ENCODE measurements at regions not wholly inside any gene's neighbourhood (a gene's known extent, or its start where the extent isn't known, plus 50 kb on each side); places are given as distances from the start of the nearest gene placed in this dataset.

GRCh38 chr6:113586413-113587077 lies 270.6 kb upstream of the MARCKS start:
- DNase-seq = no peak

DNA sequence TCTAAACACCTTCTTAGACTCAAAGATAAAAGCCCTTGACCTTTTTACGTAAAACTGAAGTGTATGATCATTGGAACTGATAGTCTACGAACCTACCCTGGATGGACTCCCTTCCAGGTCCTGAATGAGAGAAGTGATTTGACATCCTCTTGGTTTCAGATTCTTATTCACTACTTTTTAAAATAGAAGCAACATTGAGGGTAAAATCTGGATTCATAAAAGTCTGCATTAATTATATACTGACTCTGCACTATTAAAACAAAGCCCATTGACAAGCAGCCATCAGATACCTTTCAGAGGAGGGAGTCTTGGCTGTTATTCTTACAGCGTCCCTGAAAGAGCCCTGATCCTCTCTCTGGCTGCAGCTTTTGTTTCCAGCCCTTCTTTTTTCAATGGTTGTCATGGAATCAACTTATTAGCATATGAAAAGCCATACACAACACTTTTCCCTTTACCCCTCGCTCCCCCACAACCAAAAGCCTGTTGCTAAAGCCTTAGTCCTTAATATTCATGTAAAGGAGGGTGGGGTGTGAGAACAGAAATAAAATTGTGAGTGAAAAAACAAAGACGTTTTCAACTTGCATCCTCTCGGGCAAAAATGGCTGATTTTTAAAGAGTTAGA lies 270.0 kb upstream of the MARCKS start:
- peak in 4 of 14 donors; percentile 6 to 19 (median 8) for DNase-seq

DNA sequence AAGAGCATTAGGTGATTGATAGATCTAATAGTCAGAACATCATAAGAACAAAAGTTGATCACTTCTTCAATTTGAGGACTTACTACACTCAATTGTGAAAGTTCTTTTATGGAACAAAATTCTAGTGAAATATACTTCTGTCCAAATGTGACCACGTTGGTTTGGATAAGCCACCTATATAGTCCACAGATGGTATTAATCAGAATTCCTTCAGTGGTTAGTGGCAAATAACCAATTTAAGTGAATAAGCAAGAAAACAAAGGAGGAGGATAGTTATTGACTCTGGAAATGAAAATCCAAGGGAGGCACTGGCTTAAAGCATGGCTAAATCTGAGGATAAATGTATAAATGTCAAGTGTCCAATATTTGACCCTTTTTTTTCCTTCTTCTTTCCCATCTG lies 268.5 kb upstream of the MARCKS start:
- DNase-seq = no peak

- DNase-seq = peak in 1 of 14 donors; percentile 48
These were observed 265.0 kb upstream of the MARCKS start for GRCh38 chr6:113591896-113592827.

DNA sequence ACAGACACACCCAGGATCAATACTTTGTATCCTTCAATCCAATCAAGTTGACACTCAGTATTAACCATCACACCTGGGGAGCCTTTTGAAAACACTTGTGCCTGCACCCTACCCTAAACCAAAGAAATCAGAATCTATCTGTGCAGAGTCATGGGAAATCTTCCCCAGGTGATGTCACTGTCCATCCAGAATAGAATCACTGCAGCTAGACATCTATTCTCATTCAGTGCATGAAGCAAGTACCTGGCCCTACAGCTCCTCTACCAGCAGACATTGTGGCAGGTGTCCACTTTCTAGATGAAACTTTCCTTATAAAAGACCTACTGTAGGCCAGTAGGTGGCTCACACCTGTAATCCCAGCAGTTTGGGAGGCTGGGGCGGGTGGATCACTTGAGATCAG lies 262.4 kb upstream of the MARCKS start:
- DNase-seq = no peak

DNA sequence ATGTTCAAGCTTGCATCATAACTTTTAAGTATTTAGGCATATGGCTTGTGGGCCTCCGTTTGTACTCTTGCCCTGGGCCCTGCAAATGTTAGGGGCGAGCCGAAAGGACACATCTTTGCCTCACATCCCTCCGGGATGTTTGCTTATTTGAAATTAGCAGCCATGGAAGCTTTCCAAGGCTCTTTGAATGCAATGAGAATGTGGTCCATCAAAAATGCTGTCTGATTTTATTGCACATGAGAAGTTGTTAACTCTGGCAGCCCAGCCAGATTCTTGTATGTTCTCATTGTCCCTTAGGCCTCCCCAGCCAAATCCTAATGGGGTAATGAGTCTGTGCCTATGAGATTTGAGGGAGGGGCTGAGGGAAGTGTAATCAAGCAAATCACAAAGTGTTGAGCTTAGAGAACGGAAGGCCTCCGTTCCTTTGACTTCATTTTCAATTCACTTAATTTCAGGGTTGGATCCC lies 261.2 kb upstream of the MARCKS start:
- no peak for DNase-seq

DNA sequence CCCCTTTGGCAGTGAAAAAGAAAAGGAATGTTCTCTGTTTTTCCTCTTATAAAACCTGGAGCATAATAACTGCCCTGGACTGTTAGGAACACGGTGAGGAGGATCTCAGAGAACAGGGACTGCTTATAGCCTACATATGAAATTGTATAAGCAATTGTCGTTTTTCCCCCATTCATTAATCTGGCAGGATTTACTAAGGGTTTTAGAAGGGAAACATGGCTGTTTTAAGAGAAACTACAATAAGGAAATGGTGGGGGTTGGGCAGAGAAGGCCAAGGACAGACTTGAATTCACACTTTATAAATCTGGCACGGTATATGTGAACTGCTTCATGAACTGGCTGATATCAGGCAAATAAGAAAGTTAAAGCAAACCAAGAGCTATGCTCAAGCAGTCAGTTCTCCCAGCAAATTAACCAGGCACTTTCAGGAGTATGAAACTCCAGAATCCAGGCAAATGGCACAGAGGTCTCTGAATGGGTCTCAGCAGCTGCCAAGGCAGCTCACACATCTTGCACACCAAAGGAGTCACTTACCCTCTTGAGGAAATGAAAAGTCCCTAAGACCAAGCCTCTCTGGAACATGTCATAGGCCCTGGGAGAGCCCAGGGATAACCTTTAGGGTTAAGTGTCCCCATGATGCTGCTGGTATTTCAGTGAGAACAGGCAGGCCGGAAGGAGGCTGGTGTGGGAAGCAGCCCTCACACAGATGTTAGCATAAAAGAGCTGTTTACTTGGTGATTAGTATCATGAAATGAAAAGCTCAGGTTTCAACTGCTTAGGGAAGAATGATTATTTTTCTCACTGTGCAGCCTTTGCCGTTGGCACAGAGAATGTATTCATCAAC lies 260.5 kb upstream of the MARCKS start:
- no peak for DNase-seq

DNA sequence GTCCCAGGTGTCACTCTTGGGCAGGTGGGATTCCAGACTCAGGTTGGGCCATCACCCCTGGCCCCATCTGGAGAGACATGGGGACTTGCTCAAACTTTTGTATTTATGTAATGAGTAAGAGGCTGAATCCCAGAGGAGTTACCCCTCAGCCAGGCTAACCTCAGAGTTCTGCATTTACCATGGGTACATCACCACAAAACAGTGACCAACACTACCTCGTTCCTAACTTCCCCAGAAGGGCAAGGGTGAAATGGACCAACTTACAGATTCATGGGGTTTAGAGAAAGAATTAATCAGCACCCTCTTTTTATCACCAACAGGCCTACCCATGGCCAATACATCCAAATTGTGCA lies 259.9 kb upstream of the MARCKS start:
- DNase-seq = no peak

DNA sequence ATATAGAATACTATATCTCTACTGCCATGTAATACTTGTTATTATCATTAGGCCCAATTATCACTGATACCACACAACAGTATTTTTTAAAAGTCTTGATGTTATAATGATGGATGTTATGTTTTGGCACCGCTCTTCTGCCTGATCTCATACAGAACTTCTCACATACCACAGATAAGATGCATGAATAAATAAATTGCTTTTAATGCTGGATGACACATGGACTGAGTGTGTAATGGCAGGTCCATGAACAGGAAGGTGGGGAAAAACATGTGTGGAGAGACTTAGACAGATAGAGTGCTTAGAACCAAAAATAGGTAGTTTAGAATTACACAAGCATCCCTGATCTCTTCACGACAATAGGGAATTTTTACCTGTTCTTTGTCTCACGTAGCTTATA lies 258.4 kb upstream of the MARCKS start:
- no peak for DNase-seq

DNA sequence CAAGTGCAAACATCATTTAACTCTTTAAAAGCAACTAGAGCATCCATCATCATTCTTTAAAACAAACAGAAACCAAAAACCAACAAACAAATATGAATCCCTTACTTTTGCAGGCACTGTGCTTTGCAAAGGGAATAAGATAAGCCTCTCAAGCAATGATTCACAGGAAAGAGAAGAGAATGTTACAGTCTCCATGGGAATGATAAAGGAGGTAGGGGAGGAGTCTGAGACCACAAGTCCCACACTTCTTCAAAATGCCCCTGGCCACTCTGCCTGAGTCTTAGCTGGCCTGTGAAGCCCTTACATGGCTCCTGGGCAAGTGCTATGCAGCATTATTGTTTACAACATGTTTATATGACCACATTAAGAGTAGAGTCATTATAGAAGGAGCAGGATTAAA lies 257.7 kb upstream of the MARCKS start:
- DNase-seq = no peak

GRCh38 chr6:113600551-113601339 lies 256.4 kb upstream of the MARCKS start:
- no peak for DNase-seq

DNA sequence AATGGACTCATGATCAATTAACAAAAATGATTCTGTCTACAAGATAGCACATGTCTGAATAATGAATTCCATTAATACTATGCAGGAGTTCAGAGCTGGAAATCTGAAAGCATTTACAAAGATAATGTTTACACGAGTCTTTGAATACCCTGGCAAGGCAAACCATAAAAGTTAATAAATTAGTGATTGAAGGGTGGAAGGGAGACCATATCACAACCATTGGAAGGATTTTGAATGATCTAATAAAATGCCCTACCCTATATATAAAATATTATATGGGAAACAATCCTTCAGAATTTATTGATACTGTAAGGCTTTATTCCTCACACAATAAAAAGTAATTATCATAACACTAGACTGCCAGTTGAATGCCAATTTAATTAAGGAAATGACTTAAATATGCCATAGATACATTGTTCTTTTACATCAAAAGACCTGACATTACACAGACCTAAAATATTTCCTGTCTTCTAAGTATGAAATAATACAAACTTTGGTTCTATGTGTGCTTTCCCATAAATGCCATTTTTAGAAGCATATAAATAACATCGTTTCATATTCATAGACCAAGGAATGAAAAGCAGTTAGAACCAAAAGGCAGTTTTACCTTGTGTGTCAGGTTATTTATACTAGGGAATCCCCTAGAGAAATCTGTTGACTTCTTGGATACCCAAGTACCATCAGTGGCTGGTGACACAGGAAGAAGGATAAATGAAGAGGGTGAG lies 249.2 kb upstream of the MARCKS start:
- no peak for DNase-seq

- peak in 1 of 14 donors; percentile 13 for DNase-seq
These were observed 246.7 kb upstream of the MARCKS start for GRCh38 chr6:113610377-113610988.

GRCh38 chr6:113616701-113617274 lies 240.4 kb upstream of the MARCKS start:
- no peak for DNase-seq

DNA sequence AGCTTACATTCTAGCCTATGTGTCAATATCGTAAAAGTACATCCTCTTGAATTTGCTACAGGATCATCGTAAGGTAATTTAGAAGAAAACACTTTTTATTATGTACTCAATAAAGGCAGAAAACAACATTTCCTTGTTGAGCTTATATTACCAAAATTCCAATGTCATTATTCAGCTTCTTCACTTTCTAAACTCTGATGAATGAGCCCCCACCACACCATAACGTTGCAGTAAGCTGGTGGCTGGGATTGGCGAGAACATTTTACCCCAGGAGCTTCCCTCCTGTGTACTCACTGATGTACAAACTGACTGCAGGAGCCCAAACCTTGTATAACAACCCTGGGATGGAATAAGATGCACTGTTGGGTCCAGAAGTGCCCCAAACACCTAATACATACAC lies 238.1 kb upstream of the MARCKS start:
- no peak for DNase-seq

DNA sequence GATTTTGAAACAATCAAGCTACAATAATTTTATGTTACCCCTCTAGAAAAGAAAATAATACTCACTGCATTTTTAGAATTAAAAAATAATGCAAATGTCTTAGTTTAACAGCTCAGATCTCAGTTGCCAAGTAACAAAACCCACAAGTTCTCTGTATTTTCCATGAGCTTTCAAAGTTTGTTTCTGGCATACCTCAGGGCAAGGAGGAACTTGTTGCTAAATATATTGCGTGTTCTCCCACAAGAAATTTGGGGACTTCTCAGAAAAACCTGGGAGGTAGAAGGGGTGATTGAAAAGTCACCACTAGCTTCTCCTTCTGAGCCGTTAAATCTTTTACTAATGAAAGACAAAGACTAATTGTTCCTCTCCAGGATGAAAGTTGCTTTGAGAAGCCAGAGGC lies 236.8 kb upstream of the MARCKS start:
- peak in 1 of 14 donors; percentile 7 for DNase-seq

GRCh38 chr6:113622254-113622653 lies 234.9 kb upstream of the MARCKS start:
- DNase-seq = no peak

DNA sequence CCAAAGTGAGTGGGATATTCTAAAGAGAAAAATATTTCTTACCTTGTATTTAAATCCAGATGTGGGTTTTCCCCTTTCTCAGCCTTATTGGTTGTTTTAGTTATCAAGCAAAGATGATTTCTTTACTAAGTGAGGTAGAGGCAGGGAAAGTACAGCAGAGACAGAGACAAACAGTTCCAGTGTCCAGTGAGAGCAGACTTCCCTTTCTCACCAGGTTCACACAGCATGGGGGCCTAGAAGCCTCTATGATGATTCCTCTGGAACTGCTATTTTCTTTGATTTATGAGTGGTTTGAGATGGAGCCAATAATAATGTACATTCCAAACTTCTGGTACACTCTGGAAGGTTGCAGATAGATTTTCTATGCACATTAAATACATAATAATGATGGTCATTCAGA lies 234.0 kb upstream of the MARCKS start:
- no peak for DNase-seq

DNA sequence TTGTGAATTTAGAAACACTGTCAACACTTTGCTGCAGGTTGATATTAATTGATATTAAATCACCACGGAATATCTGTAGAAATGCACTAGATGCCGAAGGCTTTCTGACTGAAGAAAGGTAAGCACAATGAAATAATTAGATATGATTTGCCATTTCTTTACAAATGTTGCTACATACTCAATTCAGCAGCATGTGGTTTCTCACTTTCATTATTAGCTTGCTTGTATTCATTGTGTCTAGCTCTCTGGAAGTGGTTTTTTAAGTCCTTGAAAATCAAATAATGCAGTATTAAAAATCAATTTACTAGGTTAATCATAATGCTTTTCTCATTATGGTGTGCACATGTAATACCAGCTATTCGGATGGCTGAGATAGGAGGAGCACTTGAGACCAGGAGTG lies 231.3 kb upstream of the MARCKS start:
- no peak for DNase-seq

GRCh38 chr6:113626475-113626874 lies 230.7 kb upstream of the MARCKS start:
- no peak for DNase-seq

Measured in C1 segment of cervical spinal cord (tissue), 14 donors.